CD4-positive, alpha-beta T cell (primary cell): ENCODE measurements at regions not wholly inside any gene's neighbourhood (a gene's known extent, or its start where the extent isn't known, plus 50 kb on each side); places are given as distances from the start of the nearest gene placed in this dataset.

ENCODE experiments used
- ATAC-seq: fragments of 200-7000 bp; cut with Tn5 transposase; one replicate; pipeline ENCODE4 v1.10.0; 2022; ENCODE audit warnings: mild to moderate bottlenecking; ENCODE audit not compliant: poor library complexity
- CTCF ChIA-PET: fragments of 350-600 bp; sonication (Branson Sonifier 250); formaldehyde crosslinking; loops from one replicate; lab custom pipeline; 2021; ENCODE audit warnings: antibody characterized with exemption, inconsistent platforms; lab: Charles Lee
- POLR2A ChIA-PET: fragments of 350-600 bp; sonication (Branson Sonifier 250); formaldehyde crosslinking; loops from one replicate; lab custom pipeline; 2021; ENCODE audit warnings: antibody characterized with exemption, inconsistent platforms; lab: Charles Lee
- DNase-seq, 14 experiments: peaks; one replicate each; pipeline ENCODE4 v3.0.0-alpha.2; 2013 to 2020; ENCODE audit warnings: mixed read lengths in 2 of 14
- H3K27ac ChIP-seq, 2 donors: one replicate each; pipeline versions ENCODE4 v1.5.1 to v1.7.0; 2013; ENCODE audit warnings: low read length in 2 of 2, low read depth in 1 of 2, mild to moderate bottlenecking in 1 of 2
- H3K27me3 ChIP-seq, 2 experiments: 1 replicate in 1 of 2; 2 replicates in 1 of 2; pipeline versions ENCODE4 v1.6.1 to v1.7.0; 2013; ENCODE audit warnings: low read length in 2 of 2, control low read depth in 1 of 2, mild to moderate bottlenecking in 1 of 2, moderate library complexity in 1 of 2; ENCODE audit not compliant: insufficient read depth in 2 of 2, control insufficient read depth in 1 of 2
- H3K36me3 ChIP-seq: one replicate; pipeline ENCODE4 v1.6.1; 2013; ENCODE audit warnings: low read length, control low read depth; ENCODE audit not compliant: insufficient read depth
- H3K4me1 ChIP-seq: one replicate; pipeline ENCODE4 v1.6.1; 2013; ENCODE audit warnings: low read length, control low read depth; ENCODE audit not compliant: insufficient read depth
- H3K4me3 ChIP-seq: one replicate; pipeline ENCODE4 v1.5.1; 2013; ENCODE audit warnings: mild to moderate bottlenecking, low read length, moderate library complexity
- H3K9me3 ChIP-seq, 2 experiments: 1 replicate in 1 of 2; 2 replicates in 1 of 2; pipeline versions ENCODE4 v1.6.1 to v1.7.0; 2013; ENCODE audit warnings: low read length in 2 of 2, mild to moderate bottlenecking in 2 of 2, control low read depth in 1 of 2, moderate library complexity in 1 of 2; ENCODE audit not compliant: control insufficient read depth in 1 of 2, insufficient read depth in 1 of 2
- H3K27ac Mint-ChIP-seq: one replicate; pipeline ENCODE4 v1.8.0; 2020; ENCODE audit warnings: mixed read lengths
- H3K27me3 Mint-ChIP-seq: one replicate; pipeline ENCODE4 v1.8.0; 2021; ENCODE audit warnings: mixed read lengths
- H3K36me3 Mint-ChIP-seq: one replicate; pipeline ENCODE4 v1.8.0; 2021; ENCODE audit warnings: low read depth, mixed read lengths
- H3K4me1 Mint-ChIP-seq: one replicate; pipeline ENCODE4 v1.8.0; 2021; ENCODE audit warnings: low read depth, mixed read lengths
- H3K4me3 Mint-ChIP-seq: one replicate; pipeline ENCODE4 v1.8.0; 2020; ENCODE audit warnings: mild to moderate bottlenecking, mixed read lengths
- H3K9me3 Mint-ChIP-seq: one replicate; pipeline ENCODE4 v1.8.0; 2020; ENCODE audit warnings: mixed read lengths
- CTCF ChIP-seq: fragments of 200-600 bp; IDR thresholded peaks from one replicate; pipeline ENCODE4 v1.8.0; 2022; ENCODE audit warnings: antibody characterized with exemption, mild to moderate bottlenecking
- intact Hi-C, 2 experiments: fragments of 100-400 bp; cut with DNase I in 1 of 2; cut with micrococcal nuclease in 1 of 2; formaldehyde crosslinking; loops; one replicate each; pipeline versions ENCODE4 v1.15.1 to v1.9.0; 2023 to 2025; cut with DNase I, micrococcal nuclease

DNA sequence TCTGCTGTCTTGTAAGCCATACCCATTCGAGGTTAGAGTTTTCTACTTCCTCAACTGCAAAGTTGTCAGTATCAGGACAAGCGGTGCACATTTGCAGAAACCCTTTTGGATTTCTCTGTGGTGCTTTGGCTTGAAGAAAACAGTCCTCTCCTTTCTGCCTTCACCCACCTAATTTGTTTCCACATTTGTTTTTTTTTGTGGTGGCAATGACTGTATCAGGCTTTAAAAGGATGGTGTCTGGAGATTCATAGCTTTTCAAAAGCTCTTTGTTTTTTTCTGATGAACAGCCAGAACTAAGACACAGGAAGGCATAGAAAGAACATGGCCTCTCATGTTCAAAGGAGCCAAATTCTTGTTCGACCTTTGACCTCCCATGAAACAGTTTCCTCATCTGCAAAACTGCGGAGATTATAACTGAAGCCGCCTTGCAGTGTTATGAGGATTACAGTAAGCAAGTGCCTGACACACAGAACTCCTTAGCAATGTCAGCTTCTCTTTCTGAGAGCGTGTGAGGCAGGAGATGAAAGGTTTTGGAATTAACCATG is 270.6 kb upstream of the TBX3 start:
- ChIA-PET CTCF (no interaction called here), POLR2A (no interaction called here)
- H3K36me3 Mint-ChIP-seq, result no peaks in the 10 kb centered on the region
- H3K9me3 Mint-ChIP-seq, result peaks cover 3% of the 10 kb centered on the region
- Histone ChIP-seq H3K4me1 (no peaks in the 10 kb centered on the region), H3K36me3 (no peaks in the 10 kb centered on the region), H3K4me3 (no peak overlapping the region), H3K9me3 (peaks cover 0 to 5% of the 10 kb centered on the region in 2 experiments), H3K27me3 (no peaks in the 10 kb centered on the region), H3K27ac (no peak overlapping the region)
- DNase-seq, result no peak
- no peaks in the 10 kb centered on the region for H3K4me1 Mint-ChIP-seq
- no peak for TF ChIP-seq CTCF
- no peak overlapping the region for H3K4me3 Mint-ChIP-seq
- ATAC-seq, result no peak
- H3K27ac Mint-ChIP-seq, result no peak overlapping the region
- H3K27me3 Mint-ChIP-seq, result peaks cover 3% of the 10 kb centered on the region
- intact Hi-C loops, result no loop called here

DNA sequence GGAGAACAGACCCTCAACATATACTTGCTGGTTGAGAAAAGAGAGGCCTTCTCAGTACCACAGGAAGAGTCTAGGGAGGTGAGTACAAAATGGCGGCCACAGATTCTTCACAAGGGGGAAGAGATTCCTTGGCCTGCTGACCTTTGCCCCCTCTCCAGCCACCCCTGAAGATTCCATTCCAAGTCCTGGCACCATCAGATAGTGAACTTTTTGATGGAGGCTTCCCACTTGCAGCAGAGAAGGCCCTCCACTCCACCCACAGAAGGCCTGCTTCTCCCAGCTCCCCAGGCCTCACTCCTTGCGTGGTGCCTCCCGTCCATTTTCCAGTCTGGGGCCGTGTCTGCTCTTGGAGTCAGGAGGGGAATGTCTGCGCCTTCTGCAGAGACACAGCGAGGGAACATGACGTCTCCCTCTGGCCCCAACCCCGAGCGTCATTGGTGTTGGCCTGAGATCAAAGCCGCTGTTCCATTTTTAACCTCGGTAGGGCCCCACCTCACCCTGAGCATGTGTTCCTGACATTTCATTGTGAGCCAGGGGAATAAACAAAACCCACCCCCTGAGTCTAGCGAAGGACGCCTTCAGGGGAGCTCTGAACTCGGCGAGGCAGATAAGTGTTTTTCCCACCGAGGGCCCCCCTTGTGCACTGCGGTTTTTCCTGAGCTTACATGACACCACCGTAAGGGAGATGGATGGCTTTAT is 268.7 kb upstream of the TBX3 start:
- no peak overlapping the region for H3K27ac ChIP-seq
- no peaks in the 10 kb centered on the region for H3K4me1 Mint-ChIP-seq
- ATAC-seq (no peak), DNase-seq (no peak)
- no peaks in the 10 kb centered on the region for H3K4me1 ChIP-seq
- no peaks in the 10 kb centered on the region for H3K36me3 ChIP-seq
- H3K27ac Mint-ChIP-seq, result no peak overlapping the region
- H3K9me3 Mint-ChIP-seq, result peaks cover 3% of the 10 kb centered on the region
- H3K4me3 ChIP-seq, result no peak overlapping the region
- POLR2A ChIA-PET, result no interaction called here
- H3K9me3 ChIP-seq, result peaks cover 0 to 5% of the 10 kb centered on the region in 2 experiments
- H3K4me3 Mint-ChIP-seq, result no peak overlapping the region
- TF ChIP-seq CTCF, result no peak
- intact Hi-C loops, result no loop called here
- CTCF ChIA-PET, result no interaction called here
- H3K27me3 ChIP-seq, result no peaks in the 10 kb centered on the region
- peaks cover 3% of the 10 kb centered on the region for H3K27me3 Mint-ChIP-seq
- no peaks in the 10 kb centered on the region for H3K36me3 Mint-ChIP-seq

DNA sequence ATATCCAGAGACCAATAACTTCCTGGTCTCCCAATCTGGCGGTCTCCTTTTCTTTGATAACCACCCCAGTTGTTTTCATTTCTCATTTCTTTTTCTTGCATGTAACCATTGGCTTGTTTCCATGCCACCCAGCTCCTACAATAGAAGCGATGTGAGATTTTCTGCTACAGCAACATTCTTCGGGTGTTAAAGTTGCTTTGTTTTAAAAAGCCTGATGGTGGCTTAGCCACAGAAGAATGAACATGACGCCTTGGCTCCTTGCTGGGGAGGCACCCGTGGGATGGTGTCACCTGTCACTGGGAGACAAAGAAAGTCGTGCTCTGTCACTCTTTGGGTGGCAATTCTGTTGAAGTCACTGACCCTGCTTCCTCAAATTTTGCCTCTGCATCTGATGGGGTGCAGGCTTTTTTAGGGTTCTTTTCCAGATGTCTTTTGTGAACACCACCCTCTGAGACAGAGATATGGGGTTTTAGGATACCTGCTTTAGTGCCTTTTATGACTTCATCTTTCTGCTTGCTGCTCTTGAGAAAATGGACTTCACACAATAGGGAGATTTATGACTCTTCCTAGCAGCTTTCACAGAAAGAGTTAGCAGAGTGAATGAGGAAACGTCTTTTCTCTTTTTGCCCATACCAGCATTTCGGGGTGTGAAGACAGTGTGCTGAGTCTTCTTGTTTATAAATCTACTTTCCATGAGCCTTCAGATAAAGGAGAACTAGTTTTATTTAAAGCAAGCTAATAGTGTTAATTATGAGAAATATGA is 265.3 kb upstream of the TBX3 start:
- no peak for ATAC-seq
- no peak overlapping the region for H3K4me3 Mint-ChIP-seq
- intact Hi-C loops, result no loop called here
- no peak overlapping the region for H3K27ac ChIP-seq
- no peaks in the 10 kb centered on the region for H3K36me3 ChIP-seq
- TF ChIP-seq CTCF, result no peak
- H3K4me1 Mint-ChIP-seq, result no peaks in the 10 kb centered on the region
- POLR2A ChIA-PET, result no interaction called here
- no peaks in the 10 kb centered on the region for H3K27me3 Mint-ChIP-seq
- H3K36me3 Mint-ChIP-seq, result no peaks in the 10 kb centered on the region
- no peak overlapping the region for H3K27ac Mint-ChIP-seq
- H3K27me3 ChIP-seq, result no peaks in the 10 kb centered on the region
- no peak for DNase-seq
- H3K4me3 ChIP-seq, result no peak overlapping the region
- H3K4me1 ChIP-seq, result no peaks in the 10 kb centered on the region
- CTCF ChIA-PET, result no interaction called here
- H3K9me3 ChIP-seq, result peaks cover 0 to 5% of the 10 kb centered on the region in 2 experiments
- H3K9me3 Mint-ChIP-seq, result no peaks in the 10 kb centered on the region
